SH-SY5Y (cell line): ENCODE measurements at regions not wholly inside any gene's neighbourhood (a gene's known extent, or its start where the extent isn't known, plus 50 kb on each side); places are given as distances from the start of the nearest gene placed in this dataset.

Source experiments
- GATA2 ChIP-seq: IDR thresholded peaks from 2 replicates; pipeline ENCODE4 v1.6.1; 2011; ENCODE audit warnings: mild to moderate bottlenecking, low read depth, low read length
- GATA3 ChIP-seq: IDR thresholded peaks from 2 replicates; pipeline ENCODE4 v1.6.1; 2011; ENCODE audit warnings: low read depth, mild to moderate bottlenecking, low read length, moderate library complexity

GRCh38 chr3:189449084-189449483, 182.1 kb upstream of the TP63 start:
- TF ChIP-seq GATA3 (no peak), GATA2 (no peak)
